NOMO-1 (cell line): ENCODE measurements at regions not wholly inside any gene's neighbourhood (a gene's known extent, or its start where the extent isn't known, plus 50 kb on each side); places are given as distances from the start of the nearest gene placed in this dataset.

Source experiments
- DNase-seq, 2 experiments: peaks; one replicate each; lab custom pipeline; 2025; ENCODE audit not compliant: unreplicated experiment in 2 of 2; lab: John Stamatoyannopoulos, UW

- DNase-seq: no peak
Measured at GRCh38 chr10:3528271-3528670, 256.7 kb downstream of the KLF6 start.

GRCh38 chr10:3527869-3528268 is 257.1 kb downstream of the KLF6 start:
- DNase-seq: no peak

GRCh38 chr10:3526727-3527501 is 258.1 kb downstream of the KLF6 start:
- DNase-seq: no peak

GRCh38 chr10:3525832-3526449 is 259.1 kb downstream of the KLF6 start:
- DNase-seq: no peak

- DNase-seq: no peak
Measured at GRCh38 chr10:3524086-3524960, 260.7 kb downstream of the KLF6 start.

- DNase-seq: no peak
Measured at GRCh38 chr10:3523309-3524050, 261.5 kb downstream of the KLF6 start.

- no peak for DNase-seq
Measured at GRCh38 chr10:3516923-3517255, 268.1 kb downstream of the KLF6 start.

GRCh38 chr10:3516234-3516922 is 268.6 kb downstream of the KLF6 start:
- no peak for DNase-seq

- no peak for DNase-seq
Measured at GRCh38 chr10:3514691-3515090, 270.3 kb downstream of the KLF6 start.

- no peak for DNase-seq
Measured at GRCh38 chr10:3512263-3512662, 272.7 kb downstream of the KLF6 start.

- DNase-seq: no peak
Measured at GRCh38 chr10:3511483-3511882, 273.5 kb downstream of the KLF6 start.

- DNase-seq: no peak
Measured at GRCh38 chr10:3510741-3511140, 274.3 kb downstream of the KLF6 start.

- no peak for DNase-seq
Measured at GRCh38 chr10:3509355-3509754, 275.7 kb downstream of the KLF6 start.

- no peak for DNase-seq
Measured at GRCh38 chr10:3503299-3503698, 281.7 kb downstream of the KLF6 start.

- no peak for DNase-seq
Measured at GRCh38 chr10:3502673-3503072, 282.3 kb downstream of the KLF6 start.

GRCh38 chr10:3500408-3500856 is 284.6 kb downstream of the KLF6 start:
- no peak for DNase-seq

- DNase-seq: no peak
Measured at GRCh38 chr10:3499120-3499519, 285.9 kb downstream of the KLF6 start.

GRCh38 chr10:3497581-3497980 is 287.4 kb downstream of the KLF6 start:
- DNase-seq: no peak

GRCh38 chr10:3496138-3496537 is 288.9 kb downstream of the KLF6 start:
- DNase-seq: no peak

GRCh38 chr10:3495281-3495680 is 289.7 kb downstream of the KLF6 start:
- no peak for DNase-seq
